GM13977 (cell line): ENCODE measurements at regions not wholly inside any gene's neighbourhood (a gene's known extent, or its start where the extent isn't known, plus 50 kb on each side); places are given as distances from the start of the nearest gene placed in this dataset.

Source experiments
- DNase-seq: peaks from one replicate; pipeline ENCODE4 v3.0.0; 2012; ENCODE audit warnings: low spot score
- CTCF ChIP-seq: IDR thresholded peaks from 2 replicates; pipeline ENCODE4 v1.5.1; 2012; ENCODE audit warnings: mild to moderate bottlenecking, control low read depth; ENCODE audit not compliant: insufficient read depth; ENCODE audit errors: extremely low read depth, missing control alignments
- in situ Hi-C: fragments of 300-500 bp; cut with MboI; formaldehyde crosslinking; loops from one replicate; pipeline ENCODE4 v1.12.0; 2022; ENCODE audit warnings: low sequenced_read_pairs, low pct_unique_long_range_greater_than_20kb, mixed read lengths, inconsistent platforms; ENCODE audit not compliant: unreplicated experiment

- in situ Hi-C loops = no loop called here
Observed at GRCh38 chr1:30041741-30042437, 681.5 kb downstream of the MATN1 start.

DNA sequence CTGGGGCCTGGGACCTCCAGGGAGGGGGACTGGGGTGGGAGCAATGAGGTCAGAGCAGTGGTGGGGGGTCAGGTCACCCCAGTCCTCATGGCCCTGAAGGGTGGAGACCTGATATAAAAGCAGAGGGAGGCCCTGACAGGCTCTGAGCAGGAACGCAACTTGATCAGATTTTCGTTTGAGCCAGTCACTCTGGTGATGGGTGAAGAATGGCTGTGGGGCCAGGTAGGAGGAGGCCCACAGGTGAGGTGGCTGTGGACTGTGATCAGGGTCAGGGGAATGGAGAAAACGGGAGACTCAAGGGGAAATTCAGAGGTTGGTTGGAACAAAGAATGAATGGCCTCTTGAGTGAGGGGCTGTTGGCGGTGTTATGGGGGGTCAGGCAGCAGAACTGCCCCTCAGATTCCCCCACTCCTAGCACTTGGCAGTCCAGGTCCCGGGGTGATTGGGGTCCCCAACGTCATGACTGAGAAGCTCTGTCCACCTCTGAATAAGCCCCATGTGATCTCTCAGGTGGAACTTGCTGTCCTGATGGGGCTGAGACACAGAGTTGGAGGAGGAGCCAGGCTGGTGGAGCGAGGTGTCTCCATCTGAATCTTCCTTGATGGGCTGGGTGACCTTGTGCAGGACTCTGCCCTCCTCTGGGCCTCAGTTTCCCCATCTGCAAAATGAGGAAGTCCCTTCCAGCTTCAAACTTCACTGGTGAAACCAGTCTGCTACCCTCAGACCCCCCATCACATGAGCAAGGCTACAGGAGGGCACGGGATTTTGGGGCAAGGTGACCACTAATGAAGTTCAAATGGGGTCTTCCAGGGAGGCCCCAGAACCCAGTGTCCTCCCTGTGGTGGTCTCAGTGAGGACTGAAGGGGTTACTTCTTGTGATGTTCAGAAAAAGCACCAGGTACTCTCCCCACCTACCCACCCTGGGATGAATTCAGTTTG lies 683.0 kb downstream of the MATN1 start:
- DNase-seq = no peak
- TF ChIP-seq CTCF = no peak
- in situ Hi-C loops = no loop called here

More at GRCh38 chr1:30041741-30042437, 681.5 kb downstream of the MATN1 start:
- DNase-seq = no peak
- TF ChIP-seq CTCF = no peak

DNA sequence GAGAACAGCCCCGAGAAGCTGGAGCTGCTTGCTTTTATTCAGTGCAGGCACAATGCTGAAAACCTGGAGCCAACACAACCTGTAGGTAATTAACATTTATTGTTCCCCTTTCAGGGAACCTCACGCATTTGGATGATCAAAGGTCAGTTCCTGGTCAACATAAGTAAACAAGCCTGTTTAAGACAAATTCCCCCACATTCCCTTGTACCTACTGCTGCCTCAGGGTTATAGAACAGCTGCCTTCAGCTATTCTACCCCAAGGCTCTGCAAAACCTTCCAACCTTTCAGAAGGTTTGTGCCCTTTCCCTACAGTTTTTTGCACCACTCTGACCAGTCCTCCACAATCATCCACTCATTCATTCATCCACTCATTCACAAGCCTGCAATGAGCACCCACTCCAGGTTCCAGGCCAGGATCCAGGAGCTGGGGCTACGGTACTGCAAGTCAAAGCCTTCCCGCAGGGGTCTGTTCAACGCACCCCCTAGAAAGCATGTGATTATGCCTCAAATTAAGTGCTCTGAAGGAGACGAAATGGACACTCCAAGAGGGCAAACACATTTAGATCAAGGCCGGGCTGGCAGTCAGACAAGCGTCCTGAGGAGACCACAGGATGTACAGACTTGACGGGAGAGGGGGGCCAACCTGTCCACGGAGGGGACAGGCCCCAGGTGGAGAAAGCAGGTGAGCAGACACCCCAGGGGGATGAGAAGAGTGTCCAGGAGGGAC lies 683.9 kb downstream of the MATN1 start:
- no peak for TF ChIP-seq CTCF
- in situ Hi-C loops = no loop called here
- DNase-seq = no peak

DNA sequence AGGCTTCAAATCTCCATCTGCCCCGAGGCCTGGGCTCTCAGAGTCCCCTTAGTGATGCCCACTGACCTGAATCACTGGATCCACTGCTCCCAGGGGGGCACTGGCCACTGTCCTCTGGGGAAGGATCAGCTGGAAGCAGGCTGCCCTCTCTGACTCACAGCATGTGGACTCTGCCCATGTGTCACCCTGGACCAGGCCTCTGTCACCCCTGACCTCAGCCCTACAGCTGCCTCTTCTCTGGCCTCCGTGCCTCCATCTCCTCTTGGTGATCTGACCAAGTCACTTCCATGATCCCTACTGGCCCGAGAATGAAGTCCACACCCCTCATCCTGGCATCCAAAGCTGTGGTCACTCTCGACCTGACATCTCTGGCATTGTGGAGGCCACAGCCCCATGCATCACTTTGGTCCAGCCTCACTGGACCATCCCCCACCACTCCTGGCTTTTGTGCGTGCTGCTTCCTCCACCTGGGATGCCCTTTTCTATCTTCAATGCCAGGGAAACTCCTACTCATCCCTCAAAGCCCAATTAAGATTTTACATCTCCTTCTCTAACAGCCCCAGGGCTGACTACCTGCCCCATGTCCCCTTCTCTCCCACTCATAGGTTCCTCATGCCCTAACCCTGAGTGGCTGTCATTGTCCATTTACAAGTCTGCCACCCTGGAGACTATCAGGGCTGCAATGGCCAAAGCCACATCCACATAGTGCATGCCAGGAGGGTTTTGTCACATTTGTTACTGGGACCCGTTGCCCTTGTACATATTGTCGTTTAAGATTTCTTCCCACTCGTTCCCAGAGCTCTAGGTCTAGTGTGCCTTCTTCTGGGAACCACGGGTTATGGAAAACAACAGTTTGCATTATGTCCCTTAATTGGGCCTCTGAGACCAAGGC lies 685.0 kb downstream of the MATN1 start:
- TF ChIP-seq CTCF = no peak
- in situ Hi-C loops = no loop called here
- no peak for DNase-seq

DNA sequence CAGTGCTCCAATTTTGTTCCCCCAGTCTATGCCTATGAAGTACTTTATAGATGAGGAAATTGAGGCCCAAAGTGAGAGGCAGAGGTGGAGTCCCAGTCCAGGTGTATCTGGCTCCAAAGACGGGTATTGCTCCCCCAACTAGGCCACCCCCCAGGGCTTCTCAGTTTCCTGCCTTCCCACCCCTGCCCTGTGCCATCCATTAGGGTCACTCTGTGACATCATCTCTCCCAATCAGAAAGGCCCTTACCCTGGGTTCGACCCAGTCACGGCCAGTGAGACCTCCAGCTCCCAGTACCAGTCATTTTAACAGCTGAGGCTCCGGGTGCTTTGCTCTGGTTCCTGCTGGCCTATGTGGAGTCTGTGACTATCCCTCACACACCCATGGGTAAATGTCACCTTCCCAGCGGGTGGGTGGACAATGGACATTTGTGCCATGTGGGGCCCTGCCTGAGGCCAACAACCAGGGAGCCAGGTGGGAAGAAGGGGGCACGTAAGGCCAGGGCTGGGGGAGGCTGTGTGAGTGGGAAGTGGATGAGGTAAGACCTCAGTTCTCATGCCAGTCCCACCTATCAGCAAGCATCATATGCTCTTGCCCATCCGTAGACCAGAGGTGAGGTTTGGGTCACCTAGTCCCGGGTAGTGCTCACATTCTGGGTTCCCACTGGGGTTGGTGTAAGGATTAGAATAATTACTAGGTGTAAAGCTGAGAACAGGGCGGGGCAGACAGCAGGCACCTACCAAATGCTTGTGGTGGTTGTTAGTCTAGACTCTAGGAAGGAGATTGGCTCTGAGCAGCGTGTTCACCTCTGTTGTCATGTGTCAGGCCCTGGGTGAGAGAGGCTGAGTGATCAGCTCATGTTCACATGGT lies 685.9 kb downstream of the MATN1 start:
- in situ Hi-C loops = no loop called here
- no peak for TF ChIP-seq CTCF
- DNase-seq = no peak
